ENCODE measurements at regions not wholly inside any gene's neighbourhood (a gene's known extent, or its start where the extent isn't known, plus 50 kb on each side); places are given as distances from the start of the nearest gene placed in this dataset.

DNA sequence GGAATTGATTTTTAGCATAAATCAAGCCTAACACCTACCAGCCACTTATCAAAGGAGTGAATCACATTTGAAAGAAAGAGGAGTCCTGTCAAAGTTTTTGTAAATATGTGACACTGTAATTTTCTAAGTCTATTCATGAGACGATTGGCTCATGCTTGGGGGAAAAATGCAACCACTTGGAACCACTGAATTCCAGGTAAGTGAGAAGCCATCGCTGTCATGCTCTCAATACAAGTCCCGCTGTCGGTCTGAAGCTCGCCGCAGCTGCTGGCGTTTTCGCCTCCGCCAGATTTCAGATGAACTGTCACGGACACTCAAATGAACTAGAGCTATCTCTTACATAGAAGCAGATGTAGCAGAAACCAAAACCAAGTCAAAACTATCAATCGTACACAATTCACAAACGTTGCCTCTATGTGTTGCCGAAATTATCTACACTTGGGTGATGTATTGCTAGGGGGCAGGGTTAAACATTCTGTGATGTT is 279.8 kb upstream of the FZD8 start (continued):
- TF ChIP-seq, protein P1, sequence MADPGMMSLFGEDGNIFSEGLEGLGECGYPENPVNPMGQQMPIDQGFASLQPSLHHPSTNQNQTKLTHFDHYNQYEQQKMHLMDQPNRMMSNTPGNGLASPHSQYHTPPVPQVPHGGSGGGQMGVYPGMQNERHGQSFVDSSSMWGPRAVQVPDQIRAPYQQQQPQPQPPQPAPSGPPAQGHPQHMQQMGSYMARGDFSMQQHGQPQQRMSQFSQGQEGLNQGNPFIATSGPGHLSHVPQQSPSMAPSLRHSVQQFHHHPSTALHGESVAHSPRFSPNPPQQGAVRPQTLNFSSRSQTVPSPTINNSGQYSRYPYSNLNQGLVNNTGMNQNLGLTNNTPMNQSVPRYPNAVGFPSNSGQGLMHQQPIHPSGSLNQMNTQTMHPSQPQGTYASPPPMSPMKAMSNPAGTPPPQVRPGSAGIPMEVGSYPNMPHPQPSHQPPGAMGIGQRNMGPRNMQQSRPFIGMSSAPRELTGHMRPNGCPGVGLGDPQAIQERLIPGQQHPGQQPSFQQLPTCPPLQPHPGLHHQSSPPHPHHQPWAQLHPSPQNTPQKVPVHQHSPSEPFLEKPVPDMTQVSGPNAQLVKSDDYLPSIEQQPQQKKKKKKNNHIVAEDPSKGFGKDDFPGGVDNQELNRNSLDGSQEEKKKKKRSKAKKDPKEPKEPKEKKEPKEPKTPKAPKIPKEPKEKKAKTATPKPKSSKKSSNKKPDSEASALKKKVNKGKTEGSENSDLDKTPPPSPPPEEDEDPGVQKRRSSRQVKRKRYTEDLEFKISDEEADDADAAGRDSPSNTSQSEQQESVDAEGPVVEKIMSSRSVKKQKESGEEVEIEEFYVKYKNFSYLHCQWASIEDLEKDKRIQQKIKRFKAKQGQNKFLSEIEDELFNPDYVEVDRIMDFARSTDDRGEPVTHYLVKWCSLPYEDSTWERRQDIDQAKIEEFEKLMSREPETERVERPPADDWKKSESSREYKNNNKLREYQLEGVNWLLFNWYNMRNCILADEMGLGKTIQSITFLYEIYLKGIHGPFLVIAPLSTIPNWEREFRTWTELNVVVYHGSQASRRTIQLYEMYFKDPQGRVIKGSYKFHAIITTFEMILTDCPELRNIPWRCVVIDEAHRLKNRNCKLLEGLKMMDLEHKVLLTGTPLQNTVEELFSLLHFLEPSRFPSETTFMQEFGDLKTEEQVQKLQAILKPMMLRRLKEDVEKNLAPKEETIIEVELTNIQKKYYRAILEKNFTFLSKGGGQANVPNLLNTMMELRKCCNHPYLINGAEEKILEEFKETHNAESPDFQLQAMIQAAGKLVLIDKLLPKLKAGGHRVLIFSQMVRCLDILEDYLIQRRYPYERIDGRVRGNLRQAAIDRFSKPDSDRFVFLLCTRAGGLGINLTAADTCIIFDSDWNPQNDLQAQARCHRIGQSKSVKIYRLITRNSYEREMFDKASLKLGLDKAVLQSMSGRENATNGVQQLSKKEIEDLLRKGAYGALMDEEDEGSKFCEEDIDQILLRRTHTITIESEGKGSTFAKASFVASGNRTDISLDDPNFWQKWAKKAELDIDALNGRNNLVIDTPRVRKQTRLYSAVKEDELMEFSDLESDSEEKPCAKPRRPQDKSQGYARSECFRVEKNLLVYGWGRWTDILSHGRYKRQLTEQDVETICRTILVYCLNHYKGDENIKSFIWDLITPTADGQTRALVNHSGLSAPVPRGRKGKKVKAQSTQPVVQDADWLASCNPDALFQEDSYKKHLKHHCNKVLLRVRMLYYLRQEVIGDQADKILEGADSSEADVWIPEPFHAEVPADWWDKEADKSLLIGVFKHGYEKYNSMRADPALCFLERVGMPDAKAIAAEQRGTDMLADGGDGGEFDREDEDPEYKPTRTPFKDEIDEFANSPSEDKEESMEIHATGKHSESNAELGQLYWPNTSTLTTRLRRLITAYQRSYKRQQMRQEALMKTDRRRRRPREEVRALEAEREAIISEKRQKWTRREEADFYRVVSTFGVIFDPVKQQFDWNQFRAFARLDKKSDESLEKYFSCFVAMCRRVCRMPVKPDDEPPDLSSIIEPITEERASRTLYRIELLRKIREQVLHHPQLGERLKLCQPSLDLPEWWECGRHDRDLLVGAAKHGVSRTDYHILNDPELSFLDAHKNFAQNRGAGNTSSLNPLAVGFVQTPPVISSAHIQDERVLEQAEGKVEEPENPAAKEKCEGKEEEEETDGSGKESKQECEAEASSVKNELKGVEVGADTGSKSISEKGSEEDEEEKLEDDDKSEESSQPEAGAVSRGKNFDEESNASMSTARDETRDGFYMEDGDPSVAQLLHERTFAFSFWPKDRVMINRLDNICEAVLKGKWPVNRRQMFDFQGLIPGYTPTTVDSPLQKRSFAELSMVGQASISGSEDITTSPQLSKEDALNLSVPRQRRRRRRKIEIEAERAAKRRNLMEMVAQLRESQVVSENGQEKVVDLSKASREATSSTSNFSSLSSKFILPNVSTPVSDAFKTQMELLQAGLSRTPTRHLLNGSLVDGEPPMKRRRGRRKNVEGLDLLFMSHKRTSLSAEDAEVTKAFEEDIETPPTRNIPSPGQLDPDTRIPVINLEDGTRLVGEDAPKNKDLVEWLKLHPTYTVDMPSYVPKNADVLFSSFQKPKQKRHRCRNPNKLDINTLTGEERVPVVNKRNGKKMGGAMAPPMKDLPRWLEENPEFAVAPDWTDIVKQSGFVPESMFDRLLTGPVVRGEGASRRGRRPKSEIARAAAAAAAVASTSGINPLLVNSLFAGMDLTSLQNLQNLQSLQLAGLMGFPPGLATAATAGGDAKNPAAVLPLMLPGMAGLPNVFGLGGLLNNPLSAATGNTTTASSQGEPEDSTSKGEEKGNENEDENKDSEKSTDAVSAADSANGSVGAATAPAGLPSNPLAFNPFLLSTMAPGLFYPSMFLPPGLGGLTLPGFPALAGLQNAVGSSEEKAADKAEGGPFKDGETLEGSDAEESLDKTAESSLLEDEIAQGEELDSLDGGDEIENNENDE (IDR thresholded peaks at IDR 0.05; ENCODE audit: insufficient replicate concordance, low read length), result no peak
